H1 (cell line): ENCODE measurements at regions not wholly inside any gene's neighbourhood (a gene's known extent, or its start where the extent isn't known, plus 50 kb on each side); places are given as distances from the start of the nearest gene placed in this dataset.

Experiments
- CTCF ChIA-PET: fragments of 300-600 bp; sonication (Branson Sonifier 250); formaldehyde crosslinking; loops from one replicate; lab custom pipeline; 2021; ENCODE audit not compliant: partially characterized antibody; lab: Charles Lee
- POLR2A ChIA-PET: fragments of 300-600 bp; sonication (Branson Sonifier 250); formaldehyde crosslinking; loops from one replicate; lab custom pipeline; 2021; ENCODE audit warnings: inconsistent platforms; ENCODE audit not compliant: partially characterized antibody; lab: Charles Lee
- DNase-seq, 2 experiments: peaks; one replicate each; pipeline versions ENCODE4 v3.0.0 to v3.0.0-alpha.2; 2010 to 2022; ENCODE audit warnings: low spot score in 2 of 2, low read depth in 1 of 2, mixed read lengths in 1 of 2
- FAIRE-seq: peaks from 2 replicates; lab custom pipeline; 2011; peaks lifted over from hg19 to GRCh38; lab: Jason Lieb, UNC
- H2AFZ ChIP-seq: 2 replicates; pipeline ENCODE4 v1.8.1; 2012; ENCODE audit warnings: low read length, inconsistent platforms
- H2AK5ac ChIP-seq: 2 replicates; pipeline ENCODE4 v1.6.1; 2013; ENCODE audit warnings: low read depth, low read length
- H2BK120ac ChIP-seq: replicated peaks from 2 replicates; pipeline ENCODE3; 2013; ENCODE audit warnings: low read depth, low read length, inconsistent platforms
- H2BK12ac ChIP-seq: 2 replicates; pipeline ENCODE4 v1.6.1; 2013; ENCODE audit warnings: low read depth, low read length
- H2BK15ac ChIP-seq: 2 replicates; pipeline ENCODE4 v1.6.1; 2013; ENCODE audit warnings: low read length
- H2BK20ac ChIP-seq: 2 replicates; pipeline ENCODE4 v1.6.1; 2013; ENCODE audit warnings: low read length
- H2BK5ac ChIP-seq: 2 replicates; pipeline ENCODE4 v1.6.1; 2013; ENCODE audit warnings: low read depth, low read length
- H3K14ac ChIP-seq: 2 replicates; pipeline ENCODE4 v1.6.1; 2013; ENCODE audit warnings: inconsistent platforms; ENCODE audit not compliant: insufficient read length
- H3K18ac ChIP-seq: 2 replicates; pipeline ENCODE4 v1.6.1; 2013; ENCODE audit warnings: low read length; ENCODE audit errors: extremely low read depth
- H3K23ac ChIP-seq: 2 replicates; pipeline ENCODE4 v1.6.1; 2013; ENCODE audit warnings: inconsistent platforms; ENCODE audit not compliant: insufficient read length
- H3K23me2 ChIP-seq: 2 replicates; pipeline ENCODE4 v1.6.1; 2013; ENCODE audit warnings: low read depth, low read length
- H3K27ac ChIP-seq: 2 replicates; pipeline ENCODE4 v1.6.1; 2011; ENCODE audit warnings: low read depth, low read length, inconsistent platforms
- H3K27me3 ChIP-seq, 4 experiments: replicated peaks in 1 of 4; 1 replicate in 1 of 4; 2 replicates in 3 of 4; pipeline versions ENCODE4 v1.6.1 to v1.8.1; 2011 to 2013; ENCODE audit warnings: low read length in 3 of 4, mild to moderate bottlenecking in 3 of 4, inconsistent platforms in 2 of 4, mixed read lengths in 2 of 4, moderate library complexity in 1 of 4; ENCODE audit not compliant: control insufficient read depth in 3 of 4, insufficient read depth in 3 of 4; ENCODE audit errors: extremely low read depth in 1 of 4
- H3K36me3 ChIP-seq, 4 experiments: 2 replicates each; pipeline versions ENCODE4 v1.6.1 to v1.8.1; 2011 to 2013; ENCODE audit warnings: mild to moderate bottlenecking in 4 of 4, low read length in 3 of 4, moderate library complexity in 2 of 4, control low read depth in 1 of 4, inconsistent platforms in 1 of 4; ENCODE audit not compliant: insufficient read depth in 4 of 4, control insufficient read depth in 2 of 4
- H3K4ac ChIP-seq: replicated peaks from 2 replicates; pipeline ENCODE3; 2013; ENCODE audit warnings: low read length, low read depth, mixed read lengths, inconsistent platforms; ENCODE audit not compliant: insufficient read length
- H3K4me1 ChIP-seq, 4 experiments: replicated peaks in 1 of 4; 1 replicate in 1 of 4; 2 replicates in 3 of 4; pipeline versions ENCODE4 v1.6.1 to v1.8.1; 2011 to 2013; ENCODE audit warnings: low read length in 3 of 4, inconsistent platforms in 2 of 4, mixed read lengths in 1 of 4; ENCODE audit not compliant: insufficient read depth in 4 of 4, control insufficient read depth in 3 of 4
- H3K4me2 ChIP-seq, 2 experiments: 2 replicates each; pipeline versions ENCODE4 v1.6.1 to v1.8.1; 2011 to 2013; ENCODE audit warnings: low read depth in 2 of 2, low read length in 2 of 2, control low read depth in 1 of 2, inconsistent platforms in 1 of 2, mild to moderate bottlenecking in 1 of 2; ENCODE audit not compliant: insufficient read depth in 1 of 2
- H3K4me3 ChIP-seq, 4 experiments: fragments of 200-600, 300-600 bp in 1 of 4; sonication (generic), shearing (Covaris generic), sonication (Bioruptor Twin) in 1 of 4; 2 replicates each; pipeline versions ENCODE4 v1.5.1 to v1.8.1; 2011 to 2016; ENCODE audit warnings: low read length in 4 of 4, low read depth in 3 of 4, control low read depth in 2 of 4, inconsistent platforms in 2 of 4, mild to moderate bottlenecking in 2 of 4, mixed read lengths in 1 of 4, moderate library complexity in 1 of 4; ENCODE audit not compliant: insufficient read depth in 2 of 4; ENCODE audit errors: extremely low read depth in 1 of 4
- H3K56ac ChIP-seq: replicated peaks from 2 replicates; pipeline ENCODE3; 2013; ENCODE audit warnings: low read depth, mild to moderate bottlenecking, mixed read lengths, low read length, inconsistent platforms; ENCODE audit not compliant: insufficient read length
- H3K79me1 ChIP-seq: 2 replicates; pipeline ENCODE4 v1.6.1; 2013; ENCODE audit warnings: low read depth, low read length, control low read depth
- H3K79me2 ChIP-seq, 2 experiments: 2 replicates each; pipeline versions ENCODE4 v1.6.1 to v1.8.1; 2012 to 2013; ENCODE audit warnings: low read length in 2 of 2, mild to moderate bottlenecking in 2 of 2, inconsistent platforms in 1 of 2; ENCODE audit not compliant: insufficient read depth in 2 of 2, control insufficient read depth in 1 of 2
- H3K9ac ChIP-seq, 4 experiments: replicated peaks in 1 of 4; 1 replicate in 1 of 4; 2 replicates in 3 of 4; pipeline versions ENCODE4 v1.6.1 to v1.8.1; 2011 to 2013; ENCODE audit warnings: low read depth in 3 of 4, low read length in 3 of 4, control low read depth in 2 of 4, mild to moderate bottlenecking in 2 of 4, moderate library complexity in 2 of 4, inconsistent platforms in 1 of 4; ENCODE audit errors: extremely low read depth in 1 of 4
- H3K9me3 ChIP-seq, 2 experiments: 2 replicates each; pipeline versions ENCODE4 v1.6.1 to v1.8.1; 2012 to 2013; ENCODE audit warnings: mild to moderate bottlenecking in 2 of 2, moderate library complexity in 2 of 2, control low read depth in 1 of 2, inconsistent platforms in 1 of 2, low read depth in 1 of 2, low read length in 1 of 2, mixed read lengths in 1 of 2; ENCODE audit not compliant: insufficient read depth in 2 of 2
- H4K20me1 ChIP-seq, 2 experiments: replicated peaks in 1 of 2; 2 replicates each; pipeline versions ENCODE3 to v1.8.1; 2011 to 2013; ENCODE audit warnings: inconsistent platforms in 2 of 2, low read length in 2 of 2, mild to moderate bottlenecking in 1 of 2; ENCODE audit not compliant: insufficient read depth in 2 of 2, control insufficient read depth in 1 of 2
- H4K5ac ChIP-seq: 2 replicates; pipeline ENCODE4 v1.6.1; 2013; ENCODE audit warnings: low read length, low read depth, mixed read lengths, inconsistent platforms; ENCODE audit not compliant: insufficient read length
- H4K8ac ChIP-seq: 2 replicates; pipeline ENCODE4 v1.8.0; 2013; ENCODE audit warnings: mild to moderate bottlenecking, moderate library complexity, low read length, inconsistent platforms; ENCODE audit not compliant: insufficient read depth; ENCODE audit errors: extremely low read depth
- H4K91ac ChIP-seq: replicated peaks from 2 replicates; pipeline ENCODE3; 2013; ENCODE audit warnings: low read length, mixed read lengths, inconsistent platforms; ENCODE audit not compliant: insufficient read length
- BRCA1 ChIP-seq: IDR thresholded peaks from 2 replicates; pipeline ENCODE4 v1.6.1; 2012; ENCODE audit warnings: low read depth, low read length, improper control_type of control experiment
- GTF2F1 ChIP-seq: IDR thresholded peaks from 2 replicates; pipeline ENCODE4 v1.6.1; 2012; ENCODE audit warnings: low read depth, low read length, improper control_type of control experiment, borderline replicate concordance
- HDAC6 ChIP-seq: IDR thresholded peaks from one replicate; pipeline ENCODE4 v1.7.1; 2012; ENCODE audit warnings: low read depth, mild to moderate bottlenecking, inconsistent platforms, low read length, moderate library complexity
- SIN3A ChIP-seq, 2 experiments: IDR thresholded peaks in 1 of 2; conservative IDR thresholded peaks in 1 of 2; 2 replicates each; pipeline ENCODE4 v1.6.1; 2011 to 2012; ENCODE audit warnings: low read length in 2 of 2, improper control_type of control experiment in 1 of 2, low read depth in 1 of 2, mild to moderate bottlenecking in 1 of 2
- TBP ChIP-seq: IDR thresholded peaks from 2 replicates; pipeline ENCODE4 v1.6.1; 2011; ENCODE audit warnings: low read depth, low read length, improper control_type of control experiment
- TEAD4 ChIP-seq: IDR thresholded peaks from 2 replicates; pipeline ENCODE4 v1.6.1; 2012; ENCODE audit warnings: low read depth, low read length, inconsistent platforms, mixed read lengths
- YY1 ChIP-seq: IDR thresholded peaks from 2 replicates; pipeline ENCODE4 v1.6.1; 2011; ENCODE audit warnings: low read depth, mild to moderate bottlenecking, low read length
- WGBS, 2 experiments: shearing (Covaris generic) in 1 of 2; methylation state at CpG; one replicate each; pipeline versions ENCODE4 v1.1.6 to v1.1.7; 2013 to 2015; ENCODE audit warnings: low lambda C conversion rate in 2 of 2, mixed read lengths in 2 of 2, inconsistent platforms in 1 of 2, low coverage in 1 of 2, missing lambda C conversion rate in 1 of 2; ENCODE audit not compliant: insufficient replicate concordance in 2 of 2, insufficient coverage in 1 of 2, insufficient read length in 1 of 2; ENCODE audit errors: extremely low coverage in 1 of 2, missing lambda C conversion rate in 1 of 2; 5-methylcytosine and 5-hydroxymethylcytosine counted together
- TF ChIP-seq, protein P1 (sequence below): IDR thresholded peaks from 2 replicates; pipeline ENCODE4 v1.6.1; 2011; ENCODE audit warnings: low read length, improper control_type of control experiment

DNA sequence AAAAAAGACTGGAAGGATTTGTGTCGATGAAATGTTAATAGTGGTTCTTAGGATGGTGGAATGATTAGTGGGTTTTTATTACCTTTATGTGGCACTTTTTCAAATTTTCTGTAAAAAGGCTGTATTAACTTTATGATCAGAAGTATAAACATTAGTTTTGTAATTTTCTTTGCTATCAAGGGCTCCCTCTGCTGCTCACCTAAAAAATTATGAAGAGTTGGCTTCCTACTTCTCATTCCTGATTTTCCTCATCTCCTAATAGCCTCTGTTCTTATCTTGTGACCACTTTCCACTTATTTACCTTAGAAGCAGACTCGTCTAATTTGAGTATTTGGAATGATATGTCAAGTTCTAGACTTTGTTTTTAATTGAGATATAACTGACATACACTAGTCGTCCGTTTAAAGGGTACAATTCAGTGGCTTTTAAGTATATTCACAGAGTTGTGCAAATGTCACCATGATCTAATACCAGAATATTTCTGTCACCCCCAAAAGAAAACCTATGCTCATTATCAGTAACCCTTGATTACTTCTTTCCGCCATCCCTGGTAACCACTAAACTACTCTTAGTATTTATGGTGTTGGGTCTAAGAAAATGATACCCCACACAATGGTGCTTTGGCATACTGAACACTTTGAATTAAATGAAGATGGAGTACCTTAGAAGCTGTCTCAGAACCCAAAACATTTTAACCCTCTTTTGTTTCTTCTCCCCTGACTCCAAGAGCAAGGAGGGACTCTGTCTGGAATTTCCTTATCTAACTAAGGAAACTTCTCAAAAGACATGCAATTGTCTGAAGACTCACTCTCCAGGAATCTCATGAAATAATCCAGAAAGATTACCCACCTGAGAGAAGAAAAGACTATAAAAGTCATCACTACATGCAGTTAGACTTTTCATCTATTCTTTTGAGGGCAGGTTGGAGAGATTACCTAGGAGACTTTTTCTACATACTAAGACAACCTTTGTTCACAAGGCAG is 311.3 kb downstream of the DLEU7 start:
- Histone ChIP-seq H4K5ac (no peak overlapping the region), H3K4me2 (no peak overlapping the region), H3K9me3 (peaks cover 4 to 13% of the 10 kb centered on the region in 2 experiments; a peak in 3 of 4 replicates), H3K27me3 (no peaks in the 10 kb centered on the region), H2BK12ac (no peak overlapping the region), H3K36me3 (no peaks in the 10 kb centered on the region; a peak in 1 of 8 replicates), H3K4ac (no peak overlapping the region), H2AK5ac (no peak overlapping the region), H3K27ac (no peak overlapping the region), H3K4me1 (peaks cover 0 to 3% (median 1%) of the 10 kb centered on the region in 4 experiments; a peak in 2 of 7 replicates), H2BK120ac (no peak overlapping the region), H4K91ac (no peak overlapping the region), H2BK5ac (no peak overlapping the region), H3K79me1 (no peaks in the 10 kb centered on the region), H3K56ac (no peak overlapping the region), H3K9ac (no peak overlapping the region), H3K23ac (no peak overlapping the region), H2BK15ac (no peak overlapping the region), H2AFZ (no peak overlapping the region), H4K8ac (no peak overlapping the region), H3K23me2 (no peaks in the 10 kb centered on the region; the same call in 1 of the 2 replicates), H3K14ac (no peak overlapping the region), H3K18ac (no peak overlapping the region), H2BK20ac (no peak overlapping the region), H4K20me1 (no peaks in the 10 kb centered on the region), H3K4me3 (no peak overlapping the region), H3K79me2 (no peaks in the 10 kb centered on the region)
- DNase-seq (no peak), FAIRE-seq (peak; percentile 24)
- ChIA-PET POLR2A (no interaction called here), CTCF (interaction anchor here (0.6 to 1.1 kb wide), 3 partner anchors 10 to 57 kb away, joined by 3 to 4 read pairs (median 3); no protein-coding TSS in a partner anchor)
- 82 to 100% methylated on average over 1 to 5 of the region's 5 CpGs for WGBS, 2 experiments
- no peak for TF ChIP-seq TEAD4
- TF ChIP-seq SIN3A (conservative IDR thresholded peaks at IDR 0.05 in 1 of 2, IDR thresholded peaks at IDR 0.05 in 1 of 2; ENCODE audit: low read depth in 1 of 2, low read length in 2 of 2) = no peak
- TF ChIP-seq BRCA1 = no peak
- TF ChIP-seq, protein P1, sequence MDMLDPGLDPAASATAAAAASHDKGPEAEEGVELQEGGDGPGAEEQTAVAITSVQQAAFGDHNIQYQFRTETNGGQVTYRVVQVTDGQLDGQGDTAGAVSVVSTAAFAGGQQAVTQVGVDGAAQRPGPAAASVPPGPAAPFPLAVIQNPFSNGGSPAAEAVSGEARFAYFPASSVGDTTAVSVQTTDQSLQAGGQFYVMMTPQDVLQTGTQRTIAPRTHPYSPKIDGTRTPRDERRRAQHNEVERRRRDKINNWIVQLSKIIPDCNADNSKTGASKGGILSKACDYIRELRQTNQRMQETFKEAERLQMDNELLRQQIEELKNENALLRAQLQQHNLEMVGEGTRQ = no peak
- TF ChIP-seq YY1 = no peak
- TF ChIP-seq TBP = no peak
- TF ChIP-seq GTF2F1 = no peak
- no peak for TF ChIP-seq HDAC6
